PC-9 (cell line): ENCODE measurements at regions not wholly inside any gene's neighbourhood (a gene's known extent, or its start where the extent isn't known, plus 50 kb on each side); places are given as distances from the start of the nearest gene placed in this dataset.

ENCODE experiments used
- BruUV-seq: library from RNA; stranded (reverse); fragments of 400-500 nt; replicated peaks from 2 replicates; lab custom pipeline; 2021; lab: Mats Ljungman, UMichigan
- CTCF ChIA-PET: fragments of 300-600 bp; sonication (Branson Sonifier 250); formaldehyde crosslinking; loops from one replicate; lab custom pipeline; 2022; ENCODE audit warnings: antibody characterized with exemption; lab: Charles Lee
- POLR2A ChIA-PET: fragments of 300-600 bp; sonication (Branson Sonifier 250); formaldehyde crosslinking; loops from one replicate; lab custom pipeline; 2022; ENCODE audit warnings: antibody characterized with exemption; ENCODE audit not compliant: unreplicated experiment; lab: Charles Lee
- DNase-seq, 2 experiments: peaks; one replicate each; pipeline versions ENCODE4 v3.0.0 to v3.0.0-alpha.2; 2015 to 2022; ENCODE audit warnings: mixed read lengths in 1 of 2
- H2AFZ ChIP-seq: fragments of 200-600 bp; sonication (generic); 2 replicates; pipeline ENCODE4 v1.8.1; 2017; ENCODE audit warnings: antibody characterized with exemption
- H3F3A ChIP-seq: fragments of 200-600 bp; sonication (generic); 2 replicates; pipeline ENCODE4 v1.8.1; 2017; ENCODE audit warnings: antibody characterized with exemption, mild to moderate bottlenecking, low read depth; ENCODE audit not compliant: insufficient read depth
- H3K27ac ChIP-seq: fragments of 200-600 bp; sonication (generic); 2 replicates; pipeline ENCODE4 v1.6.1; 2016; ENCODE audit warnings: mixed run types
- H3K27me3 ChIP-seq: fragments of 200-600 bp; sonication (generic); 2 replicates; pipeline ENCODE4 v1.6.1; 2016; ENCODE audit warnings: low read depth, mixed run types; ENCODE audit not compliant: insufficient read depth
- H3K36me3 ChIP-seq: fragments of 200-600 bp; sonication (generic); 2 replicates; pipeline ENCODE4 v1.6.1; 2016; ENCODE audit warnings: low read depth, mixed run types
- H3K4me1 ChIP-seq: fragments of 200-600 bp; sonication (generic); replicated peaks from 2 replicates; pipeline ENCODE4 v1.6.1; 2016; ENCODE audit warnings: mixed run types; ENCODE audit not compliant: insufficient read depth
- H3K4me2 ChIP-seq: fragments of 200-600 bp; sonication (generic); 2 replicates; pipeline ENCODE4 v1.6.1; 2017; ENCODE audit warnings: mixed run types
- H3K4me3 ChIP-seq: fragments of 200-600 bp; sonication (generic); 2 replicates; pipeline ENCODE4 v1.6.1; 2016; ENCODE audit warnings: mixed run types
- H3K79me2 ChIP-seq: fragments of 200-600 bp; sonication (generic); 2 replicates; pipeline ENCODE4 v1.6.1; 2017; ENCODE audit warnings: low read depth, mixed run types
- H3K9me2 ChIP-seq: fragments of 200-600 bp; sonication (generic); 2 replicates; pipeline ENCODE4 v1.8.1; 2017; ENCODE audit warnings: mild to moderate bottlenecking; ENCODE audit not compliant: insufficient read depth
- H3K9me3 ChIP-seq: fragments of 200-600 bp; sonication (generic); 2 replicates; pipeline ENCODE4 v1.8.1; 2016; ENCODE audit warnings: low read depth; ENCODE audit not compliant: insufficient read depth
- H4K20me1 ChIP-seq: fragments of 200-600 bp; sonication (generic); 2 replicates; pipeline ENCODE4 v1.8.1; 2017; ENCODE audit not compliant: insufficient read depth
- EZH2 ChIP-seq: fragments of 200-600 bp; sonication (generic); IDR thresholded peaks from 2 replicates; pipeline ENCODE4 v1.8.0; 2017; ENCODE audit warnings: antibody characterized with exemption, low read depth
- intact Hi-C: fragments of 100-400 bp; cut with micrococcal nuclease; formaldehyde crosslinking; loops from one replicate; pipeline ENCODE4 v1.10.0; 2022; ENCODE audit not compliant: unreplicated experiment
- TF ChIP-seq, protein P1 (sequence below): fragments of 200-600 bp; sonication (generic); conservative IDR thresholded peaks from 2 replicates; pipeline ENCODE4 v1.6.1; 2017; ENCODE audit warnings: mixed run types, antibody characterized with exemption, mild to moderate bottlenecking, moderate library complexity

DNA sequence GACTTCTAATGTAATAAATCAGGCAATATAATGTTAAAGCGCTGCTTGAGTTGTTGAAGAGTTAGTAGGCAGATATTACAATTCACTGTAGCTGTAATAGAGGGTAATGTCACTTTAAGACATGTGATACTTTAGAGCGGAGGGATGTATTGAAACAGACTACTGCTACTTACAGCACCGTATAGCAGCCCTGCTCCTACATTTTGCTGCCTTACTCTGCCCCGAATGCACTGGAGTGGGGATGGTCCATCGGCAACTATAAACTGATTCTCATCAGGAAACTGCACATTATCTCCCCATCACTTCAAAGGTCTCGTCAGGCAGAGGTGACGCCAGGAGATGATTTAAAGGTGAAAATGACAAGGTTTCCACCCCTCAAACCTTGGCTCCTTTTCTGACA, 349.7 kb upstream of the SUCLG2 start:
- Histone ChIP-seq H2AFZ (no peak overlapping the region), H3K4me3 (no peak overlapping the region), H3K9me3 (no peaks in the 10 kb centered on the region), H3K4me1 (no peaks in the 10 kb centered on the region), H3K27me3 (peaks cover 15% of the 10 kb centered on the region; the same call in 1 of the 2 replicates), H3K27ac (no peak overlapping the region), H3K4me2 (no peak overlapping the region), H4K20me1 (no peaks in the 10 kb centered on the region), H3K36me3 (no peaks in the 10 kb centered on the region), H3F3A (no peaks in the 10 kb centered on the region), H3K9me2 (no peaks in the 10 kb centered on the region), H3K79me2 (no peaks in the 10 kb centered on the region)
- ChIA-PET CTCF (no interaction called here), POLR2A (no interaction called here)
- intact Hi-C loops: no loop called here
- no TSS peak for BruUV-seq
- no peak for DNase-seq
- TF ChIP-seq, protein P1, sequence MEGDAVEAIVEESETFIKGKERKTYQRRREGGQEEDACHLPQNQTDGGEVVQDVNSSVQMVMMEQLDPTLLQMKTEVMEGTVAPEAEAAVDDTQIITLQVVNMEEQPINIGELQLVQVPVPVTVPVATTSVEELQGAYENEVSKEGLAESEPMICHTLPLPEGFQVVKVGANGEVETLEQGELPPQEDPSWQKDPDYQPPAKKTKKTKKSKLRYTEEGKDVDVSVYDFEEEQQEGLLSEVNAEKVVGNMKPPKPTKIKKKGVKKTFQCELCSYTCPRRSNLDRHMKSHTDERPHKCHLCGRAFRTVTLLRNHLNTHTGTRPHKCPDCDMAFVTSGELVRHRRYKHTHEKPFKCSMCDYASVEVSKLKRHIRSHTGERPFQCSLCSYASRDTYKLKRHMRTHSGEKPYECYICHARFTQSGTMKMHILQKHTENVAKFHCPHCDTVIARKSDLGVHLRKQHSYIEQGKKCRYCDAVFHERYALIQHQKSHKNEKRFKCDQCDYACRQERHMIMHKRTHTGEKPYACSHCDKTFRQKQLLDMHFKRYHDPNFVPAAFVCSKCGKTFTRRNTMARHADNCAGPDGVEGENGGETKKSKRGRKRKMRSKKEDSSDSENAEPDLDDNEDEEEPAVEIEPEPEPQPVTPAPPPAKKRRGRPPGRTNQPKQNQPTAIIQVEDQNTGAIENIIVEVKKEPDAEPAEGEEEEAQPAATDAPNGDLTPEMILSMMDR: no peak
- TF ChIP-seq EZH2: no peak

DNA sequence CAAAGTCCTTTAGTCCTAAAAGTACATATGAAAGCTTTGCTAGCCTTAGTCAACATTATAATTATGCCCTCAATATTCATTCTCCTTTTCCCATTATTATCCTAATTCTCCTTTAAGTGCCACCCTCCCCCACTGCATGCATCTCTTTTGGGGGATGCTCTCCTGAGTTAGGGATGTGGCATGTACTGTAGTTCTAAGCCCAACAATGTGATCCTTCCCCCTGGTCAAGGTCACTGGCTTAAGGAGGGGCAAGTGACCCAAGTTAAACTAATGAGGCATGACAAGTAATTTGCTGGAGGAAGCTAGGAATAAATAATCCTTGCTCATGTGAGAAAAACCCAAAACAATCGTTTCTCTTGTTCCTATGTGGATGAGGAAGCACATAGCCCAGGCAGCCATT, 343.9 kb upstream of the SUCLG2 start:
- CTCF ChIA-PET: no interaction called here
- Histone ChIP-seq H3K9me2 (no peaks in the 10 kb centered on the region), H4K20me1 (no peaks in the 10 kb centered on the region), H2AFZ (no peak overlapping the region), H3F3A (no peaks in the 10 kb centered on the region), H3K9me3 (no peaks in the 10 kb centered on the region), H3K4me2 (no peak overlapping the region), H3K4me1 (no peaks in the 10 kb centered on the region), H3K79me2 (no peaks in the 10 kb centered on the region), H3K4me3 (no peak overlapping the region), H3K27me3 (no peaks in the 10 kb centered on the region), H3K36me3 (no peaks in the 10 kb centered on the region), H3K27ac (no peak overlapping the region)
- BruUV-seq: no TSS peak
- DNase-seq: no peak
- intact Hi-C loops: no loop called here
- POLR2A ChIA-PET: no interaction called here
- TF ChIP-seq EZH2: no peak
- TF ChIP-seq, protein P1: no peak

DNA sequence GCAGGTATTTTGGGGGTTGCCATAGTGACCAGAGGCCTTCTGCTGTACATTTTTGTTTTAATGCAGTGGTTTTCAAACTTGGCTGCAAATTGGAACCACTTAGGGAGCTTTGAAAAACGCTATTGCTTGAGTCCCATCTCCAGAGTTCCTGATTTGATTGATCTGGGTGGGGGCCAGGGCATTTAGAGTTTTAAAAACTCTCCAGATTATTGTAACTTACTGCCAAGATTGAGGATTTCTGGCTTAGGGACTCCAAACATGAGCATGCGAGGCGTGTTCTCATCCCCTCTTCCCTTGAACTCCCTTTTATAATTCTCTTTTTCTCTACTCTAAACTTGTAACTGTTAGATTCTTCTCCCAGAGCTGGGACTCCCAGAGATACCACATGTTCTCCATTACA, 340.8 kb upstream of the SUCLG2 start:
- BruUV-seq: no TSS peak
- Histone ChIP-seq H3K36me3 (no peaks in the 10 kb centered on the region), H2AFZ (no peak overlapping the region), H3K27ac (no peak overlapping the region), H3K27me3 (no peaks in the 10 kb centered on the region), H3K4me1 (no peaks in the 10 kb centered on the region), H3K79me2 (no peaks in the 10 kb centered on the region), H4K20me1 (no peaks in the 10 kb centered on the region), H3K4me3 (no peak overlapping the region), H3K9me3 (no peaks in the 10 kb centered on the region), H3K4me2 (no peak overlapping the region), H3F3A (no peaks in the 10 kb centered on the region), H3K9me2 (no peaks in the 10 kb centered on the region)
- intact Hi-C loops: no loop called here
- TF ChIP-seq, protein P1: no peak
- TF ChIP-seq EZH2: no peak
- ChIA-PET CTCF (no interaction called here), POLR2A (no interaction called here)
- no peak for DNase-seq
